ENCODE measurements at regions not wholly inside any gene's neighbourhood (a gene's known extent, or its start where the extent isn't known, plus 50 kb on each side); places are given as distances from the start of the nearest gene placed in this dataset.

- no peak for DNase-seq
Observed at GRCh38 chr1:168970926-168971659, 135.4 kb upstream of the ATP1B1 start.

GRCh38 chr1:168972225-168972624 lies 134.3 kb upstream of the ATP1B1 start:
- DNase-seq = no peak

GRCh38 chr1:168972887-168973286 lies 133.6 kb upstream of the ATP1B1 start:
- DNase-seq = peak in 1 of 2 experiments; percentile 57

GRCh38 chr1:168974117-168974516 lies 132.4 kb upstream of the ATP1B1 start:
- DNase-seq = no peak

GRCh38 chr1:168974611-168975010 lies 131.9 kb upstream of the ATP1B1 start:
- DNase-seq = no peak

- no peak for DNase-seq
Observed at GRCh38 chr1:168976267-168976666, 130.2 kb upstream of the ATP1B1 start.

GRCh38 chr1:168977618-168978017 lies 128.9 kb upstream of the ATP1B1 start:
- no peak for DNase-seq

- no peak for DNase-seq
Observed at GRCh38 chr1:168979276-168979675, 127.2 kb upstream of the ATP1B1 start.

- no peak for DNase-seq
Observed at GRCh38 chr1:168980180-168980579, 126.3 kb upstream of the ATP1B1 start.

- no peak for DNase-seq
Observed at GRCh38 chr1:168980656-168981055, 125.8 kb upstream of the ATP1B1 start.

GRCh38 chr1:168982778-168983177 lies 123.7 kb upstream of the ATP1B1 start:
- no peak for DNase-seq

GRCh38 chr1:168987330-168987729 lies 119.2 kb upstream of the ATP1B1 start:
- DNase-seq = no peak

GRCh38 chr1:168987923-168988322 lies 118.6 kb upstream of the ATP1B1 start:
- DNase-seq = no peak

- no peak for DNase-seq
Observed at GRCh38 chr1:168989985-168990384, 116.5 kb upstream of the ATP1B1 start.

GRCh38 chr1:168991667-168992475 lies 114.6 kb upstream of the ATP1B1 start:
- DNase-seq = no peak

- no peak for DNase-seq
Observed at GRCh38 chr1:169001353-169001752, 105.1 kb upstream of the ATP1B1 start.

GRCh38 chr1:169003864-169004516 lies 102.5 kb upstream of the ATP1B1 start:
- no peak for DNase-seq

- DNase-seq = no peak
Observed at GRCh38 chr1:169005776-169006175, 100.7 kb upstream of the ATP1B1 start.

- DNase-seq = no peak
Observed at GRCh38 chr1:169009666-169010065, 96.8 kb upstream of the ATP1B1 start.

- DNase-seq = no peak
Observed at GRCh38 chr1:169012416-169012815, 94.1 kb upstream of the ATP1B1 start.

- DNase-seq = no peak
Observed at GRCh38 chr1:169013821-169014220, 92.7 kb upstream of the ATP1B1 start.

- no peak for DNase-seq
Observed at GRCh38 chr1:169015464-169015863, 91.0 kb upstream of the ATP1B1 start.

GRCh38 chr1:169018751-169019150 lies 87.7 kb upstream of the ATP1B1 start:
- DNase-seq = peak; percentile 48 to 67
